ENCODE measurements at regions not wholly inside any gene's neighbourhood (a gene's known extent, or its start where the extent isn't known, plus 50 kb on each side); places are given as distances from the start of the nearest gene placed in this dataset.

DNA sequence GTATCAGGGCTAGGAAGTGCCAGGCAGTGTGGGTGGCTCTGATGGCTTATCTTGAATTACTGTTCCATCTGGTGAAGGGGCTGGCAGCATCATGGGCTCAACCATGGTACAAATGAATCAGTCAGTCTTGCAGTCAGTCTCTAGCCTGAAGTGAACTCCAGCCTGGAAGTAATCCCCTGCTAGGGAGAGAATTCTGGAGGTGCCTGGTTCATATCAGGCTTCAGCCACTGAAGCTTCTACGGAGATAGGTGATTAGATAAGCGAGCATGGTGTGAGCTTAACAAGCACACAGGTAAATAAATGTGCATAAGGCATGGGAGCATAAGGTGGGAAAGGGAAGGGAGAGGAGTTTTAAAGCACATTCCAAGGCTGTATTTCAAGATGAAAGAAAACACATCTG lies 541.7 kb downstream of the MBD2 start:
- DNase-seq (ENCODE audit: low read depth): no peak
- H3K4me3 ChIP-seq (ENCODE audit: low read depth, low read length): no peak overlapping the region
- TF ChIP-seq, protein P1, sequence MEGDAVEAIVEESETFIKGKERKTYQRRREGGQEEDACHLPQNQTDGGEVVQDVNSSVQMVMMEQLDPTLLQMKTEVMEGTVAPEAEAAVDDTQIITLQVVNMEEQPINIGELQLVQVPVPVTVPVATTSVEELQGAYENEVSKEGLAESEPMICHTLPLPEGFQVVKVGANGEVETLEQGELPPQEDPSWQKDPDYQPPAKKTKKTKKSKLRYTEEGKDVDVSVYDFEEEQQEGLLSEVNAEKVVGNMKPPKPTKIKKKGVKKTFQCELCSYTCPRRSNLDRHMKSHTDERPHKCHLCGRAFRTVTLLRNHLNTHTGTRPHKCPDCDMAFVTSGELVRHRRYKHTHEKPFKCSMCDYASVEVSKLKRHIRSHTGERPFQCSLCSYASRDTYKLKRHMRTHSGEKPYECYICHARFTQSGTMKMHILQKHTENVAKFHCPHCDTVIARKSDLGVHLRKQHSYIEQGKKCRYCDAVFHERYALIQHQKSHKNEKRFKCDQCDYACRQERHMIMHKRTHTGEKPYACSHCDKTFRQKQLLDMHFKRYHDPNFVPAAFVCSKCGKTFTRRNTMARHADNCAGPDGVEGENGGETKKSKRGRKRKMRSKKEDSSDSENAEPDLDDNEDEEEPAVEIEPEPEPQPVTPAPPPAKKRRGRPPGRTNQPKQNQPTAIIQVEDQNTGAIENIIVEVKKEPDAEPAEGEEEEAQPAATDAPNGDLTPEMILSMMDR (IDR thresholded peaks at IDR 0.05; ENCODE audit: low read depth, low read length, missing control alignments): no peak

DNA sequence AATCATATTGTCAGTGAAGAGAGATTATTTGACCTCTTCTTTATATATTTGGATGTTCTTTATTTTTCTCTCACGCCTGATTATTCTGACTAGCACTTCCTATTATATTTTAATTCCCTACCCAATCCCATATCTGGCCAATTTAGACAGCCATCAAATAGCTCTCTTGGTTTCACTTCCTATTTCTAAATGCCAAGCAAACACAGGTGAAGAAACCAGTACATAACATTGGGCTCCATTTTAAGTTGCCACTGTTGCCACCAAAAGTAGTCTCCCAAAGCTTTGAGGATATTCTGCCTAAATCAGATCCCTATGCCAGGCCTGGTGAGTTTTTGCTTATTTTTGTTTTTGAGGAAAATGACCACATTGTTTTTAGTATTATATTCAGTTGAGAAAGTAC lies 547.0 kb downstream of the MBD2 start:
- H3K4me3 ChIP-seq (ENCODE audit: low read depth, low read length): no peak overlapping the region
- no peak for DNase-seq (ENCODE audit: low read depth)
- TF ChIP-seq, protein P1 (IDR thresholded peaks at IDR 0.05; ENCODE audit: low read depth, low read length, missing control alignments): no peak

DNA sequence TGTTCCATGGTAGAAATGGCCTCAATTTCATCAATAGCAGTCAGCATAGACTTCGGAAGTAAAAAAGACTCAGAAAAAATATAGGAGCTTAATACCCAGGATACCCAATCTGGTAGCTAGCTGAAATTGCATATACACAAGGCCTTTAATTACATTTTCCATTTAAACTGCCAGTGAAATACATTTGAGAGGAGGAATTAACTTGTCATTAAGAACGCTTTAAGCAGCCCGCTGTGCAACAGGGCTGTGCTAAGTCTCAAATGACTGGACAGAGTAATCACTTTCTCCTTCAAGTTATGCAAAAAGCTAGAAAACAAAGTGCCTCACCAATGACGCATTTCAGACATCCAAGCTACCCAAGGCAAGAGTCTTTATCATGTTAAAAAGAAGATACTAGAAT lies 558.8 kb downstream of the MBD2 start:
- TF ChIP-seq, protein P1 (IDR thresholded peaks at IDR 0.05; ENCODE audit: low read depth, low read length, missing control alignments): no peak
- DNase-seq (ENCODE audit: low read depth): no peak

DNA sequence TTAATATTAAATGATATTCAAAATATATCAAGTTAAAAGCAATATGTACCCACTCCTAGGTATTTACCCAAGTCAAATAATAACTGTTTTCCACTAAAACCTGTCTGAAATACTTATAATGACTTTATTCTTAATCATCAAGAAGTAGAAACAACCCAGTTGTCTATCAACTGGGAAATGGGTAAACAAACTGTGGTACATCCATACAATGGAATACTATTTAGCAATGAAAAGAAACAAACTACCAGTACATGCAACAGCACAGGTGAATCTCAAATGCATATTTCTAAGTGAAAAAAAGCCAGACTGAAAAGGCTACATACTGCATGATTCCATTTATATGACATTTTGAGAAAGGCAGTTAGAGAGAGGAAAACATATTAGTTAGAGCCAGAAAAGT lies 559.9 kb downstream of the MBD2 start:
- H3K4me3 ChIP-seq (ENCODE audit: low read depth, low read length): no peak overlapping the region
- DNase-seq (ENCODE audit: low read depth): no peak
- TF ChIP-seq, protein P1 (IDR thresholded peaks at IDR 0.05; ENCODE audit: low read depth, low read length, missing control alignments): no peak

More for the DNA sequence above, 558.8 kb downstream of the MBD2 start:
- H3K4me3 ChIP-seq (ENCODE audit: low read depth, low read length): no peak overlapping the region

DNA sequence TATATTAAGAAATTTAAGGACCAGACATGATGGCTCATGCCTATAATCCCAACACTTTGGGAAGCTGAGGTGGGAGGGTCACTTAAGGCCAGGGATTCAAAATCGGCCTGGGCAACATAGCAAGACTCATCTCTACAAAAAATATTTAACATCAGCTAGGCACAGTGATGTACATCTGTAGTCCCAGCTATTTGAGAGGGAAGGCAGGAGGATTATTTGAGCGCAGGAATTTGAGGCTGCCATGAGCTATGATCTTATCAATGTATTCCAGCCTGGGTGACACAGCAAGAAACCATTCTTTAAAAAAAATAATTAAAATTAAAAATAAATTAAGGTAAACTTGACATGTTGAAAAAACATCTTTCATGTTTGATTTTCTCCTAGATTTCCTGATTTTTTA lies 564.2 kb downstream of the MBD2 start:
- TF ChIP-seq, protein P1 (IDR thresholded peaks at IDR 0.05; ENCODE audit: low read depth, low read length, missing control alignments): no peak
- no peak overlapping the region for H3K4me3 ChIP-seq (ENCODE audit: low read depth, low read length)
- no peak for DNase-seq (ENCODE audit: low read depth)

DNA sequence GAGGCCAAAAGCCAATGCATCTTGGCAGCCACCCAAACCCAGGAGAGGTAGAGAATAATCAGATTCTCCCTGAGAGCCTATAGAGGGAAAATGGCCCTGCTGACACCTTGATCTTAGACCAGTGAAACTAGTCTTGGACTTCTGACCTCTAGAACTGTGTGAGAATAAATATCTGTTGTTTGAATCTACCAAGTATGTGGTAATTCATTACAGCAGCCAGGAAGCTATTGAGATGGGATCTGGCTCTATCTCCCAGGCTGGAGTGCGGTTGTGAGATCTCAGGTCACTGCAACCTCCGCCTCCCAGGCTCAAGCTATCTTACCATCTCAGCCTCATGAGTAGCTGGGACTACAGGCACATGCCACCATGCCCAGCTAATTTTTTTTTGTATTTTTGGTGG lies 567.2 kb downstream of the MBD2 start:
- no peak overlapping the region for H3K4me3 ChIP-seq (ENCODE audit: low read depth, low read length)
- no peak for DNase-seq (ENCODE audit: low read depth)
- TF ChIP-seq, protein P1 (IDR thresholded peaks at IDR 0.05; ENCODE audit: low read depth, low read length, missing control alignments): no peak

DNA sequence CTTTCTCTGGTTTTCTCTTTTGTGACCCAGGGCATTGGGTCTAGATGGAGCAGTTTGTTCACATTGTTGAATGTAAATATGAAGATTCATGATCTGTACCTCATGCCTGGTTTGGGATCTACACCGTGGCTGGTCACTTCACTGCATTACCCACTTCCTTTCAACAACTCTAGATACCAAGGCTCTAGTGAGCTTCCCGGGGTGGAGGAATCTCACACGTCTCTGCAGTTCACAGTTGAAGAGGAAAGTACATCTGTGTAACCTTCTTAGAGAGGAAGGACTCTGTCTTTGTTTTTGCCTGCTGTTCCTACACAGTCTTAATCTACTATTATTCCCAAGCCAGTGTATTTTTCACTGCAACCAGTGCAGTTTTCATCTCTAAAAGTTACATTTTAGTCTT lies 574.8 kb downstream of the MBD2 start:
- no peak overlapping the region for H3K4me3 ChIP-seq (ENCODE audit: low read depth, low read length)
- no peak for DNase-seq (ENCODE audit: low read depth)
- TF ChIP-seq, protein P1 (IDR thresholded peaks at IDR 0.05; ENCODE audit: low read depth, low read length, missing control alignments): no peak

Data from GM12864 (cell line).